Neural progenitor cell (in vitro differentiated cells): ENCODE measurements at regions not wholly inside any gene's neighbourhood (a gene's known extent, or its start where the extent isn't known, plus 50 kb on each side); places are given as distances from the start of the nearest gene placed in this dataset.
A peak's percentile ranks its signal among the peaks of the same experiment; 100 is the strongest.

ENCODE experiments used
- DNase-seq: peaks from one replicate; pipeline ENCODE4 v3.0.0-alpha.2; 2016; ENCODE audit warnings: low spot score
- H2AFZ ChIP-seq: fragments of 200-600 bp; sonication (generic); replicated peaks from 2 replicates; pipeline ENCODE4 v1.6.1; 2016; ENCODE audit warnings: antibody characterized with exemption
- H3F3A ChIP-seq: fragments of 200-600 bp; sonication (generic); 2 replicates; pipeline ENCODE4 v1.6.1; 2016; ENCODE audit warnings: antibody characterized with exemption, low read depth
- H3K27ac ChIP-seq: fragments of 200-600 bp; sonication (generic); 2 replicates; pipeline ENCODE4 v1.5.1; 2016; ENCODE audit warnings: mild to moderate bottlenecking
- H3K27me3 ChIP-seq: fragments of 200-600 bp; sonication (generic); 2 replicates; pipeline ENCODE4 v1.6.1; 2016; ENCODE audit warnings: mild to moderate bottlenecking, moderate library complexity
- H3K36me3 ChIP-seq: fragments of 200-600 bp; sonication (generic); 2 replicates; pipeline ENCODE4 v1.5.1; 2016
- H3K4me1 ChIP-seq: fragments of 200-600 bp; sonication (generic); 2 replicates; pipeline ENCODE4 v1.6.1; 2016; ENCODE audit warnings: mixed run types
- H3K4me2 ChIP-seq: fragments of 200-600 bp; sonication (generic); 2 replicates; pipeline ENCODE4 v1.6.1; 2016
- H3K4me3 ChIP-seq: fragments of 200-600 bp; sonication (generic); 2 replicates; pipeline ENCODE4 v1.5.1; 2016
- H3K79me2 ChIP-seq: fragments of 200-600 bp; sonication (generic); 2 replicates; pipeline ENCODE4 v1.6.1; 2016; ENCODE audit warnings: low read depth
- H3K9ac ChIP-seq: fragments of 200-600 bp; sonication (generic); 2 replicates; pipeline ENCODE4 v1.6.1; 2016
- H3K9me3 ChIP-seq: fragments of 200-600 bp; sonication (generic); 2 replicates; pipeline ENCODE4 v1.5.1; 2016; ENCODE audit warnings: low read depth
- H4K20me1 ChIP-seq: fragments of 200-600 bp; sonication (generic); 2 replicates; pipeline ENCODE4 v1.6.1; 2016; ENCODE audit warnings: low read depth
- H3K27ac Mint-ChIP-seq: 3 replicates; pipeline ENCODE4 v1.8.0; 2021; ENCODE audit warnings: mixed read lengths
- H3K27me3 Mint-ChIP-seq: 2 replicates; pipeline ENCODE4 v1.8.0; 2022; ENCODE audit warnings: low read depth, mild to moderate bottlenecking, inconsistent platforms, moderate library complexity, mixed read lengths; ENCODE audit not compliant: insufficient read depth
- H3K36me3 Mint-ChIP-seq: 3 replicates; pipeline ENCODE4 v1.8.0; 2021; ENCODE audit warnings: mixed read lengths
- H3K4me1 Mint-ChIP-seq: 3 replicates; pipeline ENCODE4 v1.8.0; 2021; ENCODE audit warnings: mixed read lengths
- H3K4me3 Mint-ChIP-seq: 3 replicates; pipeline ENCODE4 v1.8.0; 2021; ENCODE audit warnings: mild to moderate bottlenecking, moderate library complexity, mixed read lengths
- H3K9me3 Mint-ChIP-seq: 3 replicates; pipeline ENCODE4 v1.8.0; 2020; ENCODE audit warnings: mixed read lengths
- EZH2 ChIP-seq: fragments of 200-600 bp; sonication (generic); IDR thresholded peaks from 2 replicates; pipeline ENCODE4 v1.6.1; 2017; ENCODE audit warnings: antibody characterized with exemption, mild to moderate bottlenecking, moderate library complexity
- EZH2phosphoT487 ChIP-seq: fragments of 200-600 bp; sonication (generic); IDR thresholded peaks from 2 replicates; pipeline ENCODE4 v1.6.1; 2017; ENCODE audit warnings: antibody characterized with exemption
- TF ChIP-seq, protein P1 (sequence below): fragments of 200-600 bp; sonication (generic); IDR thresholded peaks from 2 replicates; pipeline ENCODE4 v1.5.1; 2017; ENCODE audit warnings: antibody characterized with exemption, mild to moderate bottlenecking

DNA sequence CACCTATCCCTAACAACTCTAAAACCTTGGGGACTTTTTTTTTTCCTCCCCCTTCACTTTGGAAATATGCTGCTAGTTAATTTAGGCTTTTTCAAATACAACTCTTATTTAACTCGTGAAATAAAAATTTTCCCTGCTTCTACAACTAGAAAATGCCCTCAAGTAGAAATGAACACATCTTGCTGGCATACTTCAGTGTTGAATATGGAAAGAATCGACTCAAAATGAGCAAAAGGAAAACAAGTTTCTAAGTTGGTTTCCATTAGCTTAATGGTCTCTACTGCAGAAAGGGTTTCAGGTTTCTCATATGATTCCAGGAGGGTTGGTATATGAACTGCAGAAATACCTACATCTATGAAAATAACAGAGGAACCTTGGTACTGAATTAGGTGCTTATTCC lies 118.3 kb upstream of the TMTC1 start:
- Mint-ChIP-seq H3K9me3 (peaks cover 2% of the 10 kb centered on the region), H3K36me3 (no peaks in the 10 kb centered on the region), H3K4me1 (peaks cover 6% of the 10 kb centered on the region), H3K27ac (no peak overlapping the region), H3K4me3 (no peak overlapping the region), H3K27me3 (peaks cover 3% of the 10 kb centered on the region)
- no peak overlapping the region for H3K4me2 ChIP-seq
- H3K36me3 ChIP-seq = no peaks in the 10 kb centered on the region
- H3K9ac ChIP-seq = no peak overlapping the region
- H2AFZ ChIP-seq = no peak overlapping the region
- H3K4me3 ChIP-seq = no peak overlapping the region
- H3F3A ChIP-seq = no peaks in the 10 kb centered on the region
- H3K9me3 ChIP-seq = no peaks in the 10 kb centered on the region
- no peaks in the 10 kb centered on the region for H3K79me2 ChIP-seq
- DNase-seq = no peak
- H3K27ac ChIP-seq = no peak overlapping the region
- no peaks in the 10 kb centered on the region for H3K4me1 ChIP-seq
- TF ChIP-seq EZH2phosphoT487 = no peak
- no peak for TF ChIP-seq EZH2
- H4K20me1 ChIP-seq = no peaks in the 10 kb centered on the region
- H3K27me3 ChIP-seq = no peaks in the 10 kb centered on the region

DNA sequence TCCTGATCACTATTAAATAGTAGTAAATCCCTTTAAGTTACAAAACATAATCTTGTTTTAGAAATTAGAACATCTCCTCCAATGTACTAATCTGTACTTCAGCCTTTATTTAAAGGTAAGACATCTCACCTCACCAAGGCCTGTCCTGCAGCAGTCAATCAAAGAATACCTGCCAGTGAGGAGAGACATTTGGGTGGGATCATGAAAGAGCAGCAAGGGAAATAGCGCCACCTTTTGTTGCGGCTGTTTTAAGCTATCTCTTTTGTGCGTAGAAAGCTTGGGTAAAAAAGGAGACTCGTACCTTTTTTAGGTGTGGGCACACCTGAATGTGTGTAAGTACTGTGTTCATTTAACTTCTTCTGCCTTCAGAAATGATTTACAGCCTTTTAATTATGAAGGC lies 117.8 kb upstream of the TMTC1 start:
- peak; percentile 19 for DNase-seq
- no peak overlapping the region for H3K4me3 Mint-ChIP-seq
- no peaks in the 10 kb centered on the region for H3F3A ChIP-seq
- H3K79me2 ChIP-seq = no peaks in the 10 kb centered on the region
- H4K20me1 ChIP-seq = no peaks in the 10 kb centered on the region
- no peak overlapping the region for H3K27ac Mint-ChIP-seq
- no peaks in the 10 kb centered on the region for H3K9me3 ChIP-seq
- no peak overlapping the region for H3K4me2 ChIP-seq
- no peaks in the 10 kb centered on the region for H3K36me3 ChIP-seq
- TF ChIP-seq, protein P1, sequence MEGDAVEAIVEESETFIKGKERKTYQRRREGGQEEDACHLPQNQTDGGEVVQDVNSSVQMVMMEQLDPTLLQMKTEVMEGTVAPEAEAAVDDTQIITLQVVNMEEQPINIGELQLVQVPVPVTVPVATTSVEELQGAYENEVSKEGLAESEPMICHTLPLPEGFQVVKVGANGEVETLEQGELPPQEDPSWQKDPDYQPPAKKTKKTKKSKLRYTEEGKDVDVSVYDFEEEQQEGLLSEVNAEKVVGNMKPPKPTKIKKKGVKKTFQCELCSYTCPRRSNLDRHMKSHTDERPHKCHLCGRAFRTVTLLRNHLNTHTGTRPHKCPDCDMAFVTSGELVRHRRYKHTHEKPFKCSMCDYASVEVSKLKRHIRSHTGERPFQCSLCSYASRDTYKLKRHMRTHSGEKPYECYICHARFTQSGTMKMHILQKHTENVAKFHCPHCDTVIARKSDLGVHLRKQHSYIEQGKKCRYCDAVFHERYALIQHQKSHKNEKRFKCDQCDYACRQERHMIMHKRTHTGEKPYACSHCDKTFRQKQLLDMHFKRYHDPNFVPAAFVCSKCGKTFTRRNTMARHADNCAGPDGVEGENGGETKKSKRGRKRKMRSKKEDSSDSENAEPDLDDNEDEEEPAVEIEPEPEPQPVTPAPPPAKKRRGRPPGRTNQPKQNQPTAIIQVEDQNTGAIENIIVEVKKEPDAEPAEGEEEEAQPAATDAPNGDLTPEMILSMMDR = peak; percentile 54
- no peak for TF ChIP-seq EZH2phosphoT487
- H3K9ac ChIP-seq = no peak overlapping the region
- peaks cover 1% of the 10 kb centered on the region for H3K9me3 Mint-ChIP-seq
- H2AFZ ChIP-seq = no peak overlapping the region
- no peaks in the 10 kb centered on the region for H3K27me3 ChIP-seq
- peaks cover 6% of the 10 kb centered on the region for H3K4me1 Mint-ChIP-seq
- H3K4me3 ChIP-seq = no peak overlapping the region
- no peak overlapping the region for H3K27ac ChIP-seq
- no peaks in the 10 kb centered on the region for H3K4me1 ChIP-seq
- peaks cover 3% of the 10 kb centered on the region for H3K27me3 Mint-ChIP-seq
- no peaks in the 10 kb centered on the region for H3K36me3 Mint-ChIP-seq

DNA sequence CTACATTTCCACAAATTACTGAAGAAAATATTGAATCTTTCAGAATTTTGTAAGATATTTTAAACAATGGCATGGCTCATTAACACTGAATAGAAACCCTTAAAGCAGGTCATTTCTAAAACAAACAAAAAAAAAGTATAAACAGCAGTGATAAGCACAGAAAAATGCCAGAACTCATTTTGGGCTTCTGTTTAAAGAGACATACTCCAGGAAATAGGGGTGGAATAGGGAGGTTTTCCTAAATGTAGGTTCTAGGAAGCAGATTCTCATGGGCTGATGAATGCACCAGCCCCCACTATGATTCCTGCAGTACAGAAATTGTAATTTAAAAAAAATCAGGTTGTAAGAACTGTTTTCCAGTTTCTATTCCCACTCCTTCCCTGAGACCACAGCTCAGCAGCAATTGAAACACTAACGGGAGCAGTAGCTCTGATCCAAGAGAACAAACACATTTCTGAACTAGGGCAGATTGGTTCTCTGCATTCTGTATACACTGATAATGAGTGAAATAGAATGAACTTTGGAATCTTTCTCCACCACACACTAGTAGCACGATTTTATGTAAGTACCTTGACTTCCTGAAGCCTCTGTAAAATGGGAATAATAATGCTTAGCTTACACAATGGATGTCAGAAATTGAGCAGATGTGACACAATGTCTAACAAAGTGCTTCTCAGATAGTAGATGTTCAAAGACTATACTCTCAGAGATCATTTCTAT lies 115.6 kb upstream of the TMTC1 start:
- Histone ChIP-seq H3K27ac (no peak overlapping the region), H3K9me3 (no peaks in the 10 kb centered on the region), H3K4me2 (no peak overlapping the region), H4K20me1 (no peaks in the 10 kb centered on the region), H3K4me3 (no peak overlapping the region), H3K4me1 (peaks cover 4% of the 10 kb centered on the region), H3K79me2 (no peaks in the 10 kb centered on the region), H3F3A (no peaks in the 10 kb centered on the region), H3K9ac (no peak overlapping the region), H3K36me3 (no peaks in the 10 kb centered on the region), H3K27me3 (no peaks in the 10 kb centered on the region), H2AFZ (no peak overlapping the region)
- TF ChIP-seq EZH2phosphoT487 = no peak
- TF ChIP-seq EZH2 = no peak
- TF ChIP-seq, protein P1 = no peak
- no peaks in the 10 kb centered on the region for H3K36me3 Mint-ChIP-seq
- H3K27ac Mint-ChIP-seq = no peak overlapping the region
- DNase-seq = no peak
- H3K4me3 Mint-ChIP-seq = no peak overlapping the region
- H3K27me3 Mint-ChIP-seq = peaks cover 3% of the 10 kb centered on the region
- H3K4me1 Mint-ChIP-seq = peaks cover 6% of the 10 kb centered on the region
- peaks cover 6% of the 10 kb centered on the region for H3K9me3 Mint-ChIP-seq

- H2AFZ ChIP-seq = no peak overlapping the region
- H3K36me3 Mint-ChIP-seq = no peaks in the 10 kb centered on the region
- H3K79me2 ChIP-seq = no peaks in the 10 kb centered on the region
- no peaks in the 10 kb centered on the region for H3F3A ChIP-seq
- no peaks in the 10 kb centered on the region for H4K20me1 ChIP-seq
- TF ChIP-seq EZH2 (no peak), EZH2phosphoT487 (no peak)
- TF ChIP-seq, protein P1 = no peak
- H3K9me3 Mint-ChIP-seq = peaks cover 6% of the 10 kb centered on the region
- H3K27ac ChIP-seq = no peak overlapping the region
- H3K4me2 ChIP-seq = no peak overlapping the region
- H3K4me1 ChIP-seq = peaks cover 4% of the 10 kb centered on the region
- H3K4me1 Mint-ChIP-seq = peaks cover 6% of the 10 kb centered on the region
- no peak overlapping the region for H3K27ac Mint-ChIP-seq
- no peak overlapping the region for H3K4me3 Mint-ChIP-seq
- no peaks in the 10 kb centered on the region for H3K9me3 ChIP-seq
- peaks cover 3% of the 10 kb centered on the region for H3K27me3 Mint-ChIP-seq
- no peak overlapping the region for H3K4me3 ChIP-seq
- H3K9ac ChIP-seq = no peak overlapping the region
- no peaks in the 10 kb centered on the region for H3K27me3 ChIP-seq
- DNase-seq = peak; percentile 25
- H3K36me3 ChIP-seq = no peaks in the 10 kb centered on the region
Measured at GRCh38 chr12:29895966-29896365, 112.2 kb upstream of the TMTC1 start.
